Hepatocyte (in vitro differentiated cells): ENCODE measurements at regions not wholly inside any gene's neighbourhood (a gene's known extent, or its start where the extent isn't known, plus 50 kb on each side); places are given as distances from the start of the nearest gene placed in this dataset.
"Not testable (repeated sequence)": the region's sequence is repeated elsewhere in the genome, so short reads cannot be mapped to it uniquely, and the experiment has no call there.

Experiments used
- DNase-seq: peaks from one replicate; pipeline ENCODE4 v3.0.0-alpha.2; 2016; ENCODE audit warnings: low spot score
- H2AFZ ChIP-seq: fragments of 200-600 bp; sonication (generic); 2 replicates; pipeline ENCODE4 v1.6.0; 2016; ENCODE audit warnings: antibody characterized with exemption, mild to moderate bottlenecking
- H3K27ac ChIP-seq: fragments of 200-600 bp; sonication (generic); 2 replicates; pipeline ENCODE4 v1.5.1; 2016; ENCODE audit warnings: mild to moderate bottlenecking
- H3K27me3 ChIP-seq: fragments of 200-600 bp; sonication (generic); 2 replicates; pipeline ENCODE4 v1.6.1; 2016
- H3K36me3 ChIP-seq: fragments of 200-600 bp; sonication (generic); replicated peaks from 2 replicates; pipeline ENCODE4 v1.5.1; 2016; ENCODE audit warnings: low read depth; ENCODE audit not compliant: insufficient read depth
- H3K4me1 ChIP-seq: fragments of 200-600 bp; sonication (generic); 2 replicates; pipeline ENCODE4 v1.5.1; 2016; ENCODE audit warnings: mild to moderate bottlenecking, moderate library complexity; ENCODE audit not compliant: insufficient read depth
- H3K4me2 ChIP-seq: fragments of 200-600 bp; sonication (generic); 2 replicates; pipeline ENCODE4 v1.6.0; 2016
- H3K4me3 ChIP-seq: fragments of 200-600 bp; sonication (generic); 2 replicates; pipeline ENCODE4 v1.5.1; 2016; ENCODE audit warnings: mild to moderate bottlenecking
- H3K79me2 ChIP-seq: fragments of 200-600 bp; sonication (generic); 2 replicates; pipeline ENCODE4 v1.6.0; 2017; ENCODE audit warnings: mild to moderate bottlenecking
- H3K9me2 ChIP-seq: fragments of 200-600 bp; sonication (generic); replicated peaks from 2 replicates; pipeline ENCODE4 v1.6.0; 2017; ENCODE audit warnings: mild to moderate bottlenecking; ENCODE audit not compliant: insufficient read depth
- H3K9me3 ChIP-seq: fragments of 200-600 bp; sonication (generic); 2 replicates; pipeline ENCODE4 v1.5.1; 2016; ENCODE audit warnings: low read depth, mild to moderate bottlenecking
- H4K20me1 ChIP-seq: fragments of 200-600 bp; sonication (generic); 2 replicates; pipeline ENCODE4 v1.6.0; 2016; ENCODE audit warnings: mild to moderate bottlenecking; ENCODE audit not compliant: insufficient read depth, poor library complexity, severe bottlenecking
- CTCF ChIP-seq: fragments of 200-600 bp; sonication (generic); IDR thresholded peaks from 2 replicates; pipeline ENCODE4 v1.5.1; 2016; ENCODE audit warnings: antibody characterized with exemption, mild to moderate bottlenecking; ENCODE audit not compliant: poor library complexity
- WGBS: methylation state at CpG from one replicate; pipeline ENCODE4 v1.1.6; 2016; ENCODE audit warnings: low lambda C conversion rate; ENCODE audit errors: missing lambda C conversion rate; 5-methylcytosine and 5-hydroxymethylcytosine counted together

- not testable (repeated sequence) for H2AFZ ChIP-seq, H3K27ac ChIP-seq, H3K79me2 ChIP-seq, H3K9me3 ChIP-seq, H3K36me3 ChIP-seq, H4K20me1 ChIP-seq, DNase-seq, H3K27me3 ChIP-seq, H3K4me3 ChIP-seq, H3K4me2 ChIP-seq, H3K9me2 ChIP-seq, H3K4me1 ChIP-seq
- 98% methylated on average over 10 of the region's 10 CpGs for WGBS
Measured at GRCh38 chr16:21533474-21533873, 65.9 kb upstream of the METTL9 start.

GRCh38 chr16:21534561-21534960 is 64.8 kb upstream of the METTL9 start:
- not testable (repeated sequence) for H3K4me2 ChIP-seq, H3K4me1 ChIP-seq, H3K27ac ChIP-seq, H3K36me3 ChIP-seq, H3K9me3 ChIP-seq, DNase-seq, H3K79me2 ChIP-seq, H2AFZ ChIP-seq, H3K9me2 ChIP-seq, H3K4me3 ChIP-seq, H4K20me1 ChIP-seq, H3K27me3 ChIP-seq
- TF ChIP-seq CTCF = peak; percentile 3
- WGBS = 90% methylated on average over 7 of the region's 7 CpGs

- H3K9me3 ChIP-seq, H4K20me1 ChIP-seq, H3K9me2 ChIP-seq, H3K36me3 ChIP-seq, H3K4me2 ChIP-seq, H3K4me1 ChIP-seq, DNase-seq, H2AFZ ChIP-seq, H3K27ac ChIP-seq, H3K4me3 ChIP-seq, H3K27me3 ChIP-seq, H3K79me2 ChIP-seq: not testable (repeated sequence)
- 88% methylated on average over 5 of the region's 7 CpGs for WGBS
Measured at GRCh38 chr16:21535201-21535600, 64.2 kb upstream of the METTL9 start.

- H3K9me3 ChIP-seq, H3K4me2 ChIP-seq, H3K79me2 ChIP-seq, H3K27ac ChIP-seq, H3K4me3 ChIP-seq, H2AFZ ChIP-seq, DNase-seq, H4K20me1 ChIP-seq, H3K27me3 ChIP-seq, H3K36me3 ChIP-seq, H3K4me1 ChIP-seq, H3K9me2 ChIP-seq: not testable (repeated sequence)
- 90% methylated on average over 16 of the region's 16 CpGs for WGBS
Measured at GRCh38 chr16:21536740-21537139, 62.6 kb upstream of the METTL9 start.

GRCh38 chr16:21537598-21537997 is 61.8 kb upstream of the METTL9 start:
- WGBS = 96% methylated on average over 8 of the region's 8 CpGs
- not testable (repeated sequence) for H3K4me2 ChIP-seq, H3K79me2 ChIP-seq, H3K9me3 ChIP-seq, H3K27ac ChIP-seq, H2AFZ ChIP-seq, H3K4me3 ChIP-seq, H3K36me3 ChIP-seq, DNase-seq, H3K4me1 ChIP-seq, H3K27me3 ChIP-seq, H4K20me1 ChIP-seq, H3K9me2 ChIP-seq

GRCh38 chr16:21539107-21539618 is 60.2 kb upstream of the METTL9 start:
- not testable (repeated sequence) for H4K20me1 ChIP-seq, H3K4me2 ChIP-seq, H3K79me2 ChIP-seq, H3K9me2 ChIP-seq, H3K36me3 ChIP-seq, H3K4me1 ChIP-seq, H3K27ac ChIP-seq, H3K4me3 ChIP-seq, DNase-seq, H3K9me3 ChIP-seq, H3K27me3 ChIP-seq, H2AFZ ChIP-seq
- WGBS = 97% methylated on average over 9 of the region's 9 CpGs

- 94% methylated on average over 19 of the region's 21 CpGs for WGBS
- not testable (repeated sequence) for H3K27me3 ChIP-seq, DNase-seq, H3K27ac ChIP-seq, H3K4me2 ChIP-seq, H2AFZ ChIP-seq, H3K4me3 ChIP-seq, H3K4me1 ChIP-seq, H3K9me2 ChIP-seq, H4K20me1 ChIP-seq, H3K79me2 ChIP-seq, H3K36me3 ChIP-seq, H3K9me3 ChIP-seq
Measured at GRCh38 chr16:21540770-21541433, 58.5 kb upstream of the METTL9 start.

GRCh38 chr16:21541611-21542051 is 57.7 kb upstream of the METTL9 start:
- DNase-seq, H3K4me3 ChIP-seq, H3K79me2 ChIP-seq, H3K27ac ChIP-seq, H4K20me1 ChIP-seq, H3K9me3 ChIP-seq, H3K27me3 ChIP-seq, H2AFZ ChIP-seq, H3K4me2 ChIP-seq, H3K4me1 ChIP-seq, H3K9me2 ChIP-seq, H3K36me3 ChIP-seq: not testable (repeated sequence)
- WGBS = 74% methylated on average over 10 of the region's 10 CpGs
